ENCODE measurements at regions not wholly inside any gene's neighbourhood (a gene's known extent, or its start where the extent isn't known, plus 50 kb on each side); places are given as distances from the start of the nearest gene placed in this dataset.
"Not testable (repeated sequence)": the region's sequence is repeated elsewhere in the genome, so short reads cannot be mapped to it uniquely, and the experiment has no call there.

DNA sequence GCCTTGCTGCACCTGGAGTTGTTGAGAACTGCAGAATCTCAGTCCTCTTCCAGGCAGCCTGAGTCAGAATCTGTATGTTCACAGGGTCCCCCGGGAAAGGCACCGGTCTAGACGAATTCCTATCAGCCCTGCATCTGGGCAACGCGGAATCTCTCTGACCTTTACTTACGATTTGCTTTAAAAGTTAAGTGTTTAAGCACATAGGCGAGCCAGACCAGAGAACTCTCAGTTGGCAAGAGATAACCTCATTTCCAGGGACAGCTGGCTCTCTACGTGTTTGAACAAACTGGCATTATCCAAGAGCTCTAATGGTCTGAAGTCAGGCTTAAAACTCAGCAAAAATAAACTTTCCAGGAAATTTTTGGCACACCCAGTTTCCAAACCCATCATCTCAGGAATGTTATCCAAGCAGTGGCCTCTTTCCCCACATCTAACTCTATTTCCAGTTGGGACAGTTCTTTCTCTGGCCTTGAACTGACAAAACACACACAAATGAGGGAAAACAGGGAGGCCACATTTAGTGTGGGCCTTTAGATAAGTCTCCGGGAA is 53.4 kb downstream of the HES1 start:
- DNase-seq, result no peak

DNA sequence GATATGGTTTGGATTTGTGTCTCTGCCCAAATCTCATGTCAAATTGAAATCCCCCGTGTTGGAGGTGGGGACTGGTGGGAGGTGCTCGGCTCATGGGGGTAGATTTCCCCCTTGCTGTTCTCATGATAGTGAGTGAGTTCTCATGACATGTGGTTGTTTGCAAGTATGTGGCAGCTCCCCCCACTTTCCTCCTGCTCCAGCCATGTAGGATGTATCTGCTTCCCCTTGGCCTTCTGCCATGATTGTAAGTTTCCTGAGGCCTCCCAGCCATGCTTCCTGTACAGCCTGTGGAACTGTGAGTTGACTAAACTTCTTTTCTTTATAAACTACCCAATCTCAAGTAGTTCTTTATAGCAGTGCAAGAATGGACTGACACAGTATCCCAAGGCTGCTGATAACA is 55.9 kb downstream of the HES1 start:
- not testable (repeated sequence) for DNase-seq

DNA sequence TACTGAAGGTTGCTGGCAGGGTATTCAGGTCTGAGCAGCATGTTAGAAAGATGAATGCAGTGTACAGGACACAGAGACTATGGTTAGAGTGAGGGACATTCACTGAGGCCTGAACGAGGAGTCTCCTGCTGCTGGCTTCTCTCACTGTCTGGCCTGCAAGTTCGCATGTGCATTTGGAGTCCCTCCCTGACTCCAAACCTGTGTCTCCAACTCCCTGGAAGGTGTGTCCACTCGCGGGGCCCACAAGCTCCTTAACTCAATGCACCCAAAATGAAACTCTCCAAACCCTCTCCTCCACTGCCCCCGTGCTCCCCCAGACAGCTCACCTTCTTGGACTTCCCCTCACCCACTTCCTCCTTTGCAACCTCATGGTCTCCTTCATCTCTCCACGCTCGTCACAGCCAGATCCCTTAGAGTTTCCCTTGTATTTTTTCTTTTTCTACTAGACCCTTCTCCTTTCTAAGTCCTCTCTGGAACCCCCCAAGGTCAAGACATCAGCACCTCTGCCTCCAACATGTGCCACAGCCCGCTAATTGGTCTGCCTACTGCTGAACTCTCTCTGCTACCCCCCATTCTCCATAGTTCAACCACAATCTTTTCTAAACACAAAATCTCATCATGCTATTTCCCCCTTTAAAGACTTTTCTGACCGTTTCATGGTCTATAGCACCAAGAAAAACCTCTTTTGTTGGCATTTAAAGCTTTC is 58.3 kb downstream of the HES1 start:
- DNase-seq, result no peak

DNA sequence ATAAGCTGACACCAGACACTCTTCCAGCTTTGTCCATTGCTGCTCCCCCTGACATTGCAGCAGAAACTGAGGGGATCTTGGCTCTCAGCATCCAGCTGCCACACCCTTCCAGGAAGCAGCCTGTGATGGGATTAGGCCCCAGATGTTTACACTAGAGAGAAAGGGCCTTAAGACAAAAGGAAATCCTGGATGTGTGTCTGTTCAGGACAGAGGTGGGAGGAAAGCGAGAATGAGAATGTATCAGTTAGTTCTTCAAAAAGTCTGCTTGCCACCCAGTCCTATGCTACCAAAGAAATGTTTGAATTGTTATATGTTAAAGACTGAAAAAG is 58.8 kb downstream of the HES1 start:
- no peak for DNase-seq

DNA sequence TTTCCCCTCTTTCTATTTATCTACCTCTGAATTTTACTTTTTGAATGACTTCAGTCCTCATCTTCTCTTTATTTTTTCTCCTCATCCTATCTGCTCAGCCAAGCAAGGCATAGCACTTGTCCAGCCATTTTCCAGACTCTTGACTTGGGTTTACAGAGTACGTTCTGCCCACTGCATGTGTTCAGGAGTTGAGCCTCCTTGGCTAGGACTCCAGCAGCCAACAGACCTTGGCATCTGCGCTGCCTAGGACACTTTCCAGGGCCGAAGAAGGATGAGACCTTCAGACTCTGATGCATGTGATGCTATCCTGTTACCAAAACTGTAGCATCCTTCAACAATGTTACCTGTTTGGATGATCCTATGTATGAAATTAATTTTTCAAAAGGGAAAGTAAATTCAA is 59.7 kb downstream of the HES1 start:
- no peak for DNase-seq

DNA sequence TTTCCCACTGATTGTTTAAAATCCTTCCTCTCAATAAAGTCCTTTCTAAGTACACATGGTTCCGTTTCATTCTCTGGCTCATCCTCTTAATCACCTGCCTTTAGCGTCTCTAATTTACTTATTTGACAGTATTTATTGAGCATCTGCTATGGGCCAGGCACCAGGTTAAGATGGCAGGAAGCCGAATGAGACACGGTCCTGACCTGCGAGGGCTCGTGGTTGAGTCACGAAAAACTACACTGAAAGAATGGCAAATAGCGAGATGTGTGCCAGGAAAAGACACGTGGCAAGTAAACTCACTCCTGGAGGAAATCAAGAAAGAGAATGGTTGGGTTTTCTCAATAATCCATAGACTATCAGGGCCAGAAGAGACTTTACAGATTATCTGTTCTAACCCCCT is 60.9 kb downstream of the HES1 start:
- no peak for DNase-seq

DNA sequence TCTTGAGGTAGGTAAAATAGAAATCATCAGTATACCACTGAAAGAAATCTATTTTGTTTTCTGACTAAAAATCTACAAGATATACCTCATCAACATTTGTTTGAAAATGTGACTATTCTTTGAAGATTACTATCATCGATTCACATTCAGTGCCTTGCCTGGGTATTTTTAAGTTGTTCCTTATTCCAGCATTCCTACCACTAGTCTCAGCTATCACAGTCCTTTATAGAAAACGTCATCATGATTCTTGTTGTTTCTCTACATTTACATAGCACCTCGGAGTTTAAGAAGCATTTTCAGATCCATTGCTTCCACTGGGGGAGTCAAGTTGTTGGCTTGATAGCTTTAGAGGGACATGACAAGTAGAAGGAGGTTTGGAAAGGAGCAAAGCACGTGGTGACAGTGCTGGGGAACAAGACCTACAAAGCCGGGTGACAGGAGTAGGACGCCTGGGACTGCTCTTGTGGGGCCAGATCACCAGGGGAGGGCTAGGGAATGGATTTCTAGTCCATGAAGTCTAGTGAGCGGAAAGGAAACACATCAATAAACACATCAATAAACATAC is 61.5 kb downstream of the HES1 start:
- no peak for DNase-seq

DNA sequence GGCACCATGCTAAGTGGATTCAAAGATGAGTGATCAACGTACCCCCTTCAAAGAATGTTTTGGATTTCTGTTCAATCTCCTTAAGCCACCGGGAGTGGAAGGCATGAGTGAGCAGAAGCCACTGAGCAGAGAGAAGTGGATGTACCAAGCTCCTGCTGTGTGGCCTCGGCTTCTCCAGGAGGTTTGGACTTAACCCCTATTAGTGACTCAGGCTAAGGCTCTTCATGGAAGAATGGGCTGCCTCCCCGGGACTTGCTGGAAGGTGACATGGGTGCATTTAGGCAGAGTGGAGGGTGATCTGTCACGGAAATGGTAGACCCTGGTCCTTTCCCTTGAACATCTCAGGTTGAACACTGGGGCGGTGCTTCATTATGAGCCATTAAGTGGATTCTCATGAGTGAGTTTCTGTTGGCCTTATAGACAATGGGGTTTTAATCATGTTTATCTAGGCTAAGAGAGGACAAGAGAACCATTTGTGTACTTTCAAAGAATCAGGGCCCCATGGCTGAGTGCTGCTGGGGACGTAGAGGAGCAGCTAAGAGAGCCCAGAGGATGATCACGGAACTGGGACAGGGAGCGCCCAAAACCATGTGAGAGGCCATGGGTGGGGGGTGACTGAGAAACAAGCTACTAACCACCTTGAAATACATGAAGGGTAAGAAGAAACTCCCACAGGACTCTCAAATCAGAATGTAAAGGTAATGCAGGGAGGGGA is 62.2 kb downstream of the HES1 start:
- no peak for DNase-seq

DNA sequence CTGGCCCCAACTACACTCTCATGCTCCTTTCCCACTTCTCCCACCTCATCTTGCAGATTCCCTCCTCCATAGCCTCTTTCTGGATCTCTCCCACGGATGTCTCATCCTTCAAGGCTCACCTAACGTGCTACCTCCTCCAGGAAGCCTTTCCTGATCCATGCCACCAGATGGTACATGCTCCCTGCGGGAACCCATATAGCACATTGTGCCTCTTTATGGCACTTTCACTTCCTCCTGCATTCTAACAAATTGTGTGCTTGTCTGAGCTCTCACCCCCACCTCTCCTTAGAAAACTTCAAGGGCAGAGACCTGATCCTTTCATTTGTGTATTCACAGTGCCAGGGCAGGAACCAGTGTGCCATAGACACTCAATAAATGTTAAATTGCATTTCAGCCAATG is 63.0 kb downstream of the HES1 start:
- no peak for DNase-seq

DNA sequence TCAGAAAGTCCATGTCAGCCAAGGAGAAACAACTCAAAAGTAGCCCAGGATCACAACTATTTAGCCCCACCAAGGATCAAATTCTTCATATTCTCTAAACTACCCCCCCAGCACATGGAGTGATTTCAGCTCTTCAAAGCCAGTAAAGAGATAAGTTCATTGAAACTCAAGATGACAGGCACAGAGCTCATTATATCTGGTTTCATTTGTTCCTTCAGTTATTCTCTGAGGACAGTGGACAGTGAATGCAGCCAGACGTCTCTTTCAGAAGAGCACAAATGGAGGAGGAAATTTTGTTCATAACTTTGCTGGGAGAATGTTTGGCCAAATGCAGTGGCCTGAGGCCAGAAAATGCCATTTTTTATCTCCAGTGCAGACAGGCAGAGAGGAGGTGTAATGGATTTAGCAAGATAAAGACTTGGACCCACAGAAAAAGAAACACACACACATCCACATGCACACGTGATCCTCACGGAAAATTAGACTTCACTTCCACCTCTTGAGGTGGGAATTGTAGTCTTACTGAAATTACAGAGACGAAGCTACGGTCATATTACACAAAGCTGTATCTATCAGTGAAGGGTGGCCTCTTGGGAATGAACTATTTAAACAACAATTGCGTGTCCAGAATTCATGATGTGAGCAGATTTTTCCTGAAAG is 64.6 kb downstream of the HES1 start:
- no peak for DNase-seq

DNA sequence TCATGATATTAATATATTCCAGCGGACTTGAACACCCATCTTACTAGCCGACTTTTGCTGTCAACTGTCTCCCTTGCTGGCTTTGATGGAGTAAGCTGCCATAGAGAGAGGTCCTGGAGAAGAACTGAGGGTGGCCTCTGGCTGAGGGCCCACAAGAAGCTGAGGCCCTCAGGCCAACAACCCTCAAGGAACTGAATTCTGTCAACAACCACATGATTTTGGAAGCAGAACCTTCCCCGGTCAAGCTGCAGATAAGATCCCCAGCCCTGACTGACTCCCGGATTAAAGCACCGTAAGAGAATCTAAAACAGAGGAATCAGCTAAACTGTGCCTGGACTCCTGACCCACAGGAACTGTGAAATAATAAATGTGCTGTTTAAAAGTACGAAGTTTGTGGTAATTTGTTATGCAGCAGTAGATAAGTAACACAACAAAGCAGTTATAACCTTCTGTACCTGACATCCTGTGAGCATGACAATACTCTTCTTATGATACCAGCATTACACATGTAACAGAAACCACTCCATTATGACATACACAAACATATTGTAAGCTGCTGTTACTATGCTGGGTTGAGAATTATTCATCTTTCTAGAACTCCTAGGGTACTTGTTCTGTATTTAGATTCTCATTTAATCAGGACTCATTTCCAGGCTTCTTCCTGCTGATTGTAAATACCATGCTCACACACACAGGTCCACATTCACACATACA is 66.2 kb downstream of the HES1 start:
- DNase-seq, result no peak

DNA sequence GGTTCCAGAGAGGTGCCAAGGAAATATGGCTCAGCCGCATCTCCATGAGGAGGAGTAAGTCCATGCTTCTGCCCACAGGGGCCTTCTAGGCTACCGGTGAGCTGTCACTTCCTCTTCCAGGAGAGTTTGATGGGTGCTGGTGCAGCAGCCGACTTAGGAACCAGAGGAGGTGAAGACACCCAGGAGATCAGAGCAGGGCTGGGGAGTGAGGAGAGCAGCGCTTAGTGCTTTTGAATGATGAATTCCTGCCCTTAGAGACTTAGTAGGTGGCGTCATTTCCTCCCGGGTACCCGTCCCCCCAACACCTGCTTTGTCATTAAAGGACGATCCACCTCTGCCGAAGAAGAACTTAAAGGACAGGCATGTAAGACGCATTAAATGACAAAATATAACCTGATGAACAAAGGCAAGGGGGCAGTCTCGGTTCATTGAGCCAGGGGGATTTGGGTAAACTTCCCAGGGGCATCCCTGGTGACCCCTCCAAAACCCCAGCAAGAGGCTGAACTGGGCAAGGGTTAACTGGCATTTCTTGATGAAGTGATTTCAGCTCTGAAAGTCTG is 67.6 kb downstream of the HES1 start:
- no peak for DNase-seq

DNA sequence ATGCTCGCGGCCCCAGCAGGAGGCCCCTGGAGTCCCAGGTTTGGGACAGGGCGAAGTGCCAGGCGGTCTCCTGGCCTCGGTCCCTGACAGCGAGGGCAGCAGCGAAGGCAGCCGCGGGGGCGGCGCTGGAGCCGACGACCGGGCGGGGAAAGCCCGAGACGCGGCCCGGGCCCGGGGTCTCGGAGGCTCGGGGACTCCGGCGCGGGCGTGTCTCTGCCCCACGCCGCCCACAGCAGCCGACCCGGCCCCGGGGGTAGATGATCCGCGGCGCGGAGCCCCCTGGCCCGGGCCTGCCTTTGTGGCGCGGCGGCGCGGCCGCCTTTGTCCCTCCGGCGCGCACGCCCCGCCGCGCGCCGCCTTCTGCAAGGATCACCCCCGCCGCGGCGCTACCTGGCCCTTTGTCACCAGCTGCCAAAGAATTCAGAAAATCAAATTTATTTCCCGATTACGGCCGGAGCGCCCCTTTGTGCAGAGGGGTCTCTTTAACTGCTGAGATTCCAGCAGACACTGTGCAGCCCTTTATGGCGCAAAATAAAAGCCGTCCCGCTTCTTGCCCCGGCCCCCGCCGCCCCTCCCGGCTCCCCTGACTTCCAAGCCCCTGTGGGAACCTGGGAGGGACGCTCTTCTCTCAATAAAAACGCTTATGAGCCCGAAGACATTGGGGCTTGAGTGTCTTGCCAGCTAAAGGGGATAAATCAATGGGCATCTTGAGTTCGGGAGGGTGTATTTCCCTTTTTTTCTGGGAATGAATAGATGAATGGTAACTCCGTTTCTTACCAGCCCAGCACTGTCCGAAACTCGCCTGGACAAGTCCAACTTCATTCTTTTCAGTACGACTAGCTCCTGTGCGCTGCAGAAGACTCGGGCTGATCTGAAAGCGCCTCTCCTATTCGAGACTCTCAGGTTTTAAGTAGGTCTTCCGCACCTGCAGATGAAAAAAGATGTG is 68.4 kb downstream of the HES1 start:
- DNase-seq, result peak in 1 of 2 experiments; percentile 13

DNA sequence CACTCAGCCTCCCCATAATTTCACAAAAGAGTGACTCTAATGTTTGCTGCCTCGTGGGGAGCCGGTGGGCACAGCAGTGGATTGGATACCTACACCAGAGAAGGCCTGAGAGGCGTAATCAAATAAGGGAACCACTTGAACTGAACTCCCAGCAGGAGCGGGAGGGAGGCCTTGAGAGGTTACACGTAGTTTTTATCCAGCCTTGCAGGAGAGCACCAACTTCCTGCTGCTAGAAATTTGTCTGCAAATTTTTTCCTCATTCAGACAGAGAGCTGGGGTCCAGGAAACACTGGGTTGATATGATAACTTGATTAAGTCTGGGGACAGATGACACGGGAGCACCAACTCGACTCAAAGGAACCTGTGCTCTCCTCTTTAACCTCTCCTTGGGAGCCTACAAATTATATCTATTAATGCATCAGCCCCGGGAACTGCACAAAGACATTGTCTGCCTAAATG is 69.8 kb downstream of the HES1 start:
- peak; percentile 69 to 76 for DNase-seq

DNA sequence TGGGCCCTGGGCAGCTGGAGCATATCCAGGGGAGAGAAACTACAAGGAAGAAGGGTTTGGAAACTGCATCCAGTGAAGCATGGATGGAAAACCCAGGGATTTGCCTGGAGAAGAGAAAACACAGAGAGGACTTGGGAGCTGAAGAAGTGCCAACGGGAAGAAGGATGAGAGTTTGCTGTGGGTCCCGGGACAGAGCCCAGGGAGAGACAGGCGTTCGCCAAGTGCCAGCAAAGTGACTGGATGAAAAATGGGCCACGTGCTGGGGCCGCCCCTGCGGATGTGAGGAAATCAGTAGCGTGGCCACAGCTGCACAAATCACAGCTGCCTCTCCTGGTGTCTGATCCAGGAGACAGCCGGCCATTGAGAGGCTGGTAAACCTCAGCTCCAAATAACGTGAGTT is 70.4 kb downstream of the HES1 start:
- DNase-seq, result peak in 1 of 2 experiments; percentile 57

DNA sequence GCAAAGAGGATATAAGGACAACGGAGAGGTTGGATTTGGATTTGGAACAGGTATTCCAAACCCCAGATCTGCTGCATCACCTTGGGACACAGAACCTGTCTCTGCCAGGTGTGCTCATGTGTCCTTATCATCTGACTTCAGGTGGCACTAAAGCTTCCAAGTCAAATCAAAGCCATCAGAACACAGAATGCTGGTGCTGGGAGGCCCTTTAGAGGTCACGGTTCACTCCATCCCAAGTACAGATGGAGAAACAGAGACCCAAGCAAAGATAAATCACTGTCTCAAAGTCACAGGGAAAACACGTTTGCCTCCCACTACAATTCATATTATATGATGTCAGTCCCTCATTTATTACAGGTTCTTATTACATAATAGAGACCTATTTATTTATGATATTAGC is 72.8 kb downstream of the HES1 start:
- no peak for DNase-seq

DNA sequence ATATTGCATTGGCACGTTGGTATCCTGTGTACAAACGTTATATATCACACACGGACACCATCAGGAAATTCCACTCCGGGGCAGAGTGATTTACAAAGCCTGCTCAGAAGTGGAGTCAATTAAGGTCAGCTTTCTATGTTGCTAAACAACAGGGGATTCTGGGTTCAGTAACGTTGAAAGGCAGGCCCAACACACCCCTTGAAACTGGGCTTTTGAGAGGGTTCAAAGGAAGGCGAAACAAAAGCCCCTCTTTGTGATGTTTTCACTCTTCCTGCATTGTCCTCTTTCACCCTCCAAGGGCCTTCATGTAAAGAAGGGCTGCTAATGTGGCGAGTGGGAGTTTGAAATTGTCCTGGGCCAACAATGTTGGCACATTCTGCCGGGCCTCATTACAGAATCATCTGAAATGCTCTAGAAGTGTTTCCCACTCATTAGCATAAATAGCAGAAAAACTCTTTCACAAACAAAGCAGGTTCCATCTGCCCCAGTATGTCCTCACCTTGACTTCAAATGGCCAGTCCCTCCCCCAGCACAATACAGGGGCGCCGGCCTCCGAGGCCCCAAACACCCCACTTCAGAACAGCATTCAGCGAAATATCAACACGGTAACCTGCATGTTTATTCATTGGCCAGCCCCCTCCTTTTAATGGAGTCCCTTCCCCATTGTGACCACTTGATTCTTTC is 76.4 kb downstream of the HES1 start:
- no peak for DNase-seq

DNA sequence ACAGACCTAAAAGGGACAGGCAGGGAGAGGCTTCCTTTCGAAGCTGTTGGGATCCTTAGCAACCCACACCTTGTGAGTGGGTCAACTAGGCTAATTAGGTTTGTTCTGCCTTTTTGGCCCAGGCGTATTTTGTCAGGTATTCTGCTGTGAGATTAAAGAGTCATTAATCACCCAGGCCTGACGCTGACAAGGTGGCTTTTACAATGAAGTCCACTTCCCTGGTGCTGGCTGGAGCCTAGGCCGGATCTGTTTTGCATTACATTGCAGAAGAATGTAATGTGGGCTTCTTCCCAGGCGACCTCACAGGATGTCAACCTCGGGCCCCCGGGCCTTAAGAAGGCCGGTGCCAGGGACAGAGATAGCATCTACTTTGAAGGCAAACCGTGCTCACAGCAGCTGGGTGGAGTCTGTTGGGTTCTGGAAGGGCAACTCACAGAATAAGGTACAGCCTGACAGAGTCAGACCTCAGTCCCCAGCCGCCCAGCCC is 76.9 kb downstream of the HES1 start:
- no peak for DNase-seq

DNA sequence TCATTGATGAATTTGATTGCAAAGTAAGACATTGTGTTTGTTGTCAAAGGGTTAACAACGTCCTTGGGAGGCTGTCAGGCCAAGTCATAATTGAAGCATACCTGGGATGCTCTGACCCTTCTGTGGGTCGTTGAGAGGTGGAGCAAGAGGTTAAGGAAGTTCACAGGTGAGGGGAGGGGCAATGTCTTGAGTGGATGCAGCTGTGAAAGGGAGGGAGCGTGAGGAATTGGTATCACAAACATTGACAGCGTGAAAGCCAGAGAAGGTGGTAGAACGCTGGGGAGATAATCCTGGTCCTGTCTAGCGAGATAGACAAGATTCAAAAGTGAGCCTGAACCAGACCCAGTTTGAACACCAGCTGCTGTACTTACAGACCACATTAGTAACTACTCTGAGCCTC is 79.4 kb downstream of the HES1 start:
- no peak for DNase-seq

DNA sequence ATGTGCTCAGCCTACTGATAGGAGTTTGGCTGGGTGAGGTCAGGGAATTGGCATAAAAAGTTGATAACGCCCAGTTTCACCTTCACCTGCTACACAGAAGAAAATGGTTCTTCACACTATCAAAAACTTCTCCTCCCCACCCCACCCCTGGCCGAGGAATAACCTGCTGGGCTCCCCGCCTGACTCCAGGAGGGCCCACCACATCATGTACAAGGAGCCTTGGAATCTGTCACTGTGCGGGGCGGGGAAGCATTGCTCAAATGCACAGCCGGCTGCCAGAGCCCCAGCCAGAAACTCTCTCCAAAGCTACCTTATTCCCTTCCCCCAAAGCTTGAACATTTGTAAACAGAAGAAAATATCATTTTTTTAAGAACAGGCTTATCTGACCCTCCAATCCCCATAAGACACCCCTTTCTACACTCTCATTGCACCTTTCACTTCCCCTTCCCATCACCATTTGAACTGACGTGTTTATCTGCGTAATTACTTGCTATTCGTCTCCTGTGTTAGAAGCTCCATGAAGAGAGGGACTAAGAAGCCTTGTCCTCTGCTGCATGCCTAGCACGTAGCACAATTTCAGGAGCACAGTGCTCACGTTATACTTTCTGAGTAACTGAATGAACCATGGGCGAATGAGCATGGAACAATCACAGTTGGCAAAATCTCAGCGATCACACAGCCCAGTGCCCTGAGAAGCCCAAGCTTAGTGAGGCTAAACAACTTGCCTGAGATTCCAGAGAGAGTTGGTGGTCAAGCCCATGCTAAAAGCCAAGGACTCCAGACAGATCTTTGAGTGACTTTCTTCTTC is 82.9 kb downstream of the HES1 start:
- no peak for DNase-seq

Data from SHP77 (cell line).